ENCODE measurements at regions not wholly inside any gene's neighbourhood (a gene's known extent, or its start where the extent isn't known, plus 50 kb on each side); places are given as distances from the start of the nearest gene placed in this dataset.

DNA sequence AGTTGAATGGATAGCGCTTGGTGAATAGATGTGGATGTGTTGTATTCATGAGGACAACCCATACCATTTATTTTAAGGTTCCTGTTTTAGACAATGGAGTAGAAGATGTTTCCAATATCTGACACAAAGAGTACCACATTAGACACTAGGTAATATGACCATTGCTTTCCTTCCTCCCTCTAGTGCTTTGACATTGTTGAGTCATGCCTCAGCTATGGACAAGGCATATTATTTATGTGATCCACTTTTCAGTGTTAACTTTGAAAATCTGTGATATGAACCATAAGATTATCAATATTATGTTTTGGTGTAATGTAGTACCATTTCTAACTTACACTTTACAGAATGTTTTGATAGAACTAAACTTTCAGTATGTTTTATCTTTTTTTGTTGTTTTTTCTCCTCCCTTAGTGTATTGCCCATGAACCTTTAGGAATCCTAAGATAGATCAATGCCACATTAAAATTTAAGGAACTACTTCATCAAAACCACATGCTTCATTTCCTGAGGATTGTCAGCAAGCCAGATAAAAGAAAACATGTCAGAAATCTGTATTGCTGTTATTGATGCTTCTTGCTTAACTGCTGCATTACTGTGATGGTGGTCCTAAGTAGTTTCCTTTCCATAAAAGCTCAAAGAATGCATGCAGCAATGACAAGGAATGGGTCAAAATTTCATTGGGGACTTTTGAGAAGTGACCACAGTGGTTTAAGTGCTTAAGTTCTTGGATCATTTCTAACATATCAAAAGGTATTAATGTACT, 105.0 kb downstream of the PCDH7 start:
- DNase-seq, result no peak
- ChIA-PET CTCF (ENCODE audit: partially characterized antibody) (no interaction called here), POLR2A (ENCODE audit: partially characterized antibody) (no interaction called here)
- H3K27me3 Mint-ChIP-seq, result no peaks in the 10 kb centered on the region
- Histone ChIP-seq H3K36me3 (ENCODE audit: insufficient read depth, low read length) (no peaks in the 10 kb centered on the region), H3K9me3 (ENCODE audit: control insufficient read depth in 1 of 2, low read length in 2 of 2) (no peaks in the 10 kb centered on the region), H3K4me3 (ENCODE audit: low read length in 2 of 2) (no peak overlapping the region), H3K4me1 (ENCODE audit: insufficient read depth, low read length) (no peaks in the 10 kb centered on the region), H3K27me3 (ENCODE audit: insufficient read depth, low read length) (no peaks in the 10 kb centered on the region), H3K27ac (ENCODE audit: low read depth, low read length) (no peak overlapping the region)
- peaks cover 0 to 12% (median 8%) of the 10 kb centered on the region in 8 donors for H3K9me3 Mint-ChIP-seq
- no peaks in the 10 kb centered on the region for H3K4me1 Mint-ChIP-seq
- intact Hi-C loops (cut with micrococcal nuclease), result no loop called here
- H3K4me3 Mint-ChIP-seq, result no peak overlapping the region
- H3K36me3 Mint-ChIP-seq, result no peaks in the 10 kb centered on the region
- no peak overlapping the region for H3K27ac Mint-ChIP-seq

- Mint-ChIP-seq H3K27me3 (no peaks in the 10 kb centered on the region), H3K27ac (no peak overlapping the region), H3K4me1 (no peaks in the 10 kb centered on the region), H3K36me3 (no peaks in the 10 kb centered on the region), H3K4me3 (no peak overlapping the region), H3K9me3 (peaks cover 0 to 14% (median 5%) of the 10 kb centered on the region in 8 donors)
- CTCF ChIA-PET (ENCODE audit: partially characterized antibody), result no interaction called here
- Histone ChIP-seq H3K9me3 (ENCODE audit: control insufficient read depth in 1 of 2, low read length in 2 of 2) (no peaks in the 10 kb centered on the region), H3K27me3 (ENCODE audit: insufficient read depth, low read length) (no peaks in the 10 kb centered on the region), H3K4me3 (ENCODE audit: low read length in 2 of 2) (no peak overlapping the region), H3K27ac (ENCODE audit: low read depth, low read length) (no peak overlapping the region), H3K36me3 (ENCODE audit: insufficient read depth, low read length) (no peaks in the 10 kb centered on the region), H3K4me1 (ENCODE audit: insufficient read depth, low read length) (no peaks in the 10 kb centered on the region)
- DNase-seq, result no peak
- intact Hi-C loops (cut with micrococcal nuclease), result no loop called here
- POLR2A ChIA-PET (ENCODE audit: partially characterized antibody), result no interaction called here
Measured at GRCh38 chr4:30828264-30828926, 108.2 kb downstream of the PCDH7 start.

- no peaks in the 10 kb centered on the region for H3K4me1 Mint-ChIP-seq
- peaks cover 0 to 9% (median 3%) of the 10 kb centered on the region in 8 donors for H3K9me3 Mint-ChIP-seq
- ChIA-PET CTCF (ENCODE audit: partially characterized antibody) (no interaction called here), POLR2A (ENCODE audit: partially characterized antibody) (no interaction called here)
- DNase-seq, result no peak
- H3K27me3 Mint-ChIP-seq, result no peaks in the 10 kb centered on the region
- no peaks in the 10 kb centered on the region for H3K4me1 ChIP-seq (ENCODE audit: insufficient read depth, low read length)
- H3K27ac Mint-ChIP-seq, result no peak overlapping the region
- H3K27ac ChIP-seq (ENCODE audit: low read depth, low read length), result no peak overlapping the region
- intact Hi-C loops (cut with micrococcal nuclease), result no loop called here
- no peaks in the 10 kb centered on the region for H3K36me3 ChIP-seq (ENCODE audit: insufficient read depth, low read length)
- H3K36me3 Mint-ChIP-seq, result no peaks in the 10 kb centered on the region
- no peaks in the 10 kb centered on the region for H3K27me3 ChIP-seq (ENCODE audit: insufficient read depth, low read length)
- peaks cover 0 to 4% of the 10 kb centered on the region in 2 donors for H3K9me3 ChIP-seq (ENCODE audit: control insufficient read depth in 1 of 2, low read length in 2 of 2)
- H3K4me3 ChIP-seq (ENCODE audit: low read length in 2 of 2), result no peak overlapping the region
- H3K4me3 Mint-ChIP-seq, result no peak overlapping the region
Measured at GRCh38 chr4:30832639-30833038, 112.5 kb downstream of the PCDH7 start.

- Histone ChIP-seq H3K4me3 (ENCODE audit: low read length in 2 of 2) (no peak overlapping the region), H3K9me3 (ENCODE audit: control insufficient read depth in 1 of 2, low read length in 2 of 2) (peaks cover 0 to 4% of the 10 kb centered on the region in 2 donors), H3K27ac (ENCODE audit: low read depth, low read length) (no peak overlapping the region), H3K27me3 (ENCODE audit: insufficient read depth, low read length) (no peaks in the 10 kb centered on the region), H3K36me3 (ENCODE audit: insufficient read depth, low read length) (no peaks in the 10 kb centered on the region), H3K4me1 (ENCODE audit: insufficient read depth, low read length) (no peaks in the 10 kb centered on the region)
- Mint-ChIP-seq H3K27ac (no peak overlapping the region), H3K9me3 (peaks cover 0 to 9% (median 3%) of the 10 kb centered on the region in 8 donors), H3K4me1 (no peaks in the 10 kb centered on the region), H3K4me3 (no peak overlapping the region), H3K36me3 (no peaks in the 10 kb centered on the region), H3K27me3 (no peaks in the 10 kb centered on the region)
- intact Hi-C loops (cut with micrococcal nuclease), result no loop called here
- POLR2A ChIA-PET (ENCODE audit: partially characterized antibody), result no interaction called here
- CTCF ChIA-PET (ENCODE audit: partially characterized antibody), result no interaction called here
- DNase-seq, result no peak
Measured at GRCh38 chr4:30833206-30833605, 113.0 kb downstream of the PCDH7 start.

GRCh38 chr4:30835044-30835443, 114.9 kb downstream of the PCDH7 start:
- no peak overlapping the region for H3K27ac Mint-ChIP-seq
- DNase-seq, result no peak
- no peaks in the 10 kb centered on the region for H3K27me3 Mint-ChIP-seq
- H3K36me3 ChIP-seq (ENCODE audit: insufficient read depth, low read length), result no peaks in the 10 kb centered on the region
- H3K4me3 ChIP-seq (ENCODE audit: low read length in 2 of 2), result no peak overlapping the region
- H3K9me3 Mint-ChIP-seq, result peaks cover 0 to 7% (median 3%) of the 10 kb centered on the region in 8 donors
- no peaks in the 10 kb centered on the region for H3K27me3 ChIP-seq (ENCODE audit: insufficient read depth, low read length)
- intact Hi-C loops (cut with micrococcal nuclease), result no loop called here
- H3K4me1 Mint-ChIP-seq, result no peaks in the 10 kb centered on the region
- ChIA-PET POLR2A (ENCODE audit: partially characterized antibody) (no interaction called here), CTCF (ENCODE audit: partially characterized antibody) (no interaction called here)
- H3K4me3 Mint-ChIP-seq, result no peak overlapping the region
- peaks cover 0 to 4% of the 10 kb centered on the region in 2 donors for H3K9me3 ChIP-seq (ENCODE audit: control insufficient read depth in 1 of 2, low read length in 2 of 2)
- no peak overlapping the region for H3K27ac ChIP-seq (ENCODE audit: low read depth, low read length)
- H3K4me1 ChIP-seq (ENCODE audit: insufficient read depth, low read length), result no peaks in the 10 kb centered on the region
- H3K36me3 Mint-ChIP-seq, result no peaks in the 10 kb centered on the region

GRCh38 chr4:30836231-30836630, 116.1 kb downstream of the PCDH7 start:
- Histone ChIP-seq H3K4me3 (ENCODE audit: low read length in 2 of 2) (no peak overlapping the region), H3K27ac (ENCODE audit: low read depth, low read length) (no peak overlapping the region), H3K27me3 (ENCODE audit: insufficient read depth, low read length) (no peaks in the 10 kb centered on the region), H3K36me3 (ENCODE audit: insufficient read depth, low read length) (no peaks in the 10 kb centered on the region), H3K4me1 (ENCODE audit: insufficient read depth, low read length) (no peaks in the 10 kb centered on the region), H3K9me3 (ENCODE audit: control insufficient read depth in 1 of 2, low read length in 2 of 2) (peaks cover 0 to 4% of the 10 kb centered on the region in 2 donors)
- POLR2A ChIA-PET (ENCODE audit: partially characterized antibody), result no interaction called here
- Mint-ChIP-seq H3K36me3 (no peaks in the 10 kb centered on the region), H3K27me3 (no peaks in the 10 kb centered on the region), H3K4me1 (no peaks in the 10 kb centered on the region), H3K4me3 (no peak overlapping the region), H3K27ac (no peak overlapping the region), H3K9me3 (peaks cover 0 to 8% (median 1%) of the 10 kb centered on the region in 8 donors)
- intact Hi-C loops (cut with micrococcal nuclease), result no loop called here
- no peak for DNase-seq
- CTCF ChIA-PET (ENCODE audit: partially characterized antibody), result no interaction called here

- ChIA-PET CTCF (ENCODE audit: partially characterized antibody) (no interaction called here), POLR2A (ENCODE audit: partially characterized antibody) (no interaction called here)
- H3K4me3 Mint-ChIP-seq, result peak overlapping the region in 1 of 8 donors; percentile 59
- H3K27me3 Mint-ChIP-seq, result no peaks in the 10 kb centered on the region
- H3K4me1 Mint-ChIP-seq, result no peaks in the 10 kb centered on the region
- H3K9me3 Mint-ChIP-seq, result peaks cover 0 to 8% (median 1%) of the 10 kb centered on the region in 8 donors
- Histone ChIP-seq H3K4me1 (ENCODE audit: insufficient read depth, low read length) (no peaks in the 10 kb centered on the region), H3K27me3 (ENCODE audit: insufficient read depth, low read length) (no peaks in the 10 kb centered on the region), H3K36me3 (ENCODE audit: insufficient read depth, low read length) (no peaks in the 10 kb centered on the region), H3K4me3 (ENCODE audit: low read length in 2 of 2) (peak overlapping the region in 1 of 2 donors; percentile 17), H3K27ac (ENCODE audit: low read depth, low read length) (no peak overlapping the region), H3K9me3 (ENCODE audit: control insufficient read depth in 1 of 2, low read length in 2 of 2) (peaks cover 0 to 4% of the 10 kb centered on the region in 2 donors)
- intact Hi-C loops (cut with micrococcal nuclease), result no loop called here
- H3K27ac Mint-ChIP-seq, result no peak overlapping the region
- no peaks in the 10 kb centered on the region for H3K36me3 Mint-ChIP-seq
- DNase-seq, result no peak
Measured at GRCh38 chr4:30837131-30837539, 117.0 kb downstream of the PCDH7 start.
